C4-2B (cell line): ENCODE measurements at regions not wholly inside any gene's neighbourhood (a gene's known extent, or its start where the extent isn't known, plus 50 kb on each side); places are given as distances from the start of the nearest gene placed in this dataset.

Source experiments
- H3K27ac ChIP-seq: fragments of 450-650 bp; 2 replicates; pipeline ENCODE4 v1.5.1; 2017
- CTCF ChIP-seq: fragments of 450-650 bp; conservative IDR thresholded peaks from 2 replicates; pipeline ENCODE4 v1.5.1; 2017; ENCODE audit warnings: mild to moderate bottlenecking
- ZFX ChIP-seq: fragments of 450-650 bp; IDR thresholded peaks from 2 replicates; pipeline ENCODE4 v1.6.1; 2017

- H3K27ac ChIP-seq: no peak overlapping the region
- no peak for TF ChIP-seq CTCF
- no peak for TF ChIP-seq ZFX
Observed at GRCh38 chr21:18147678-18148077, 97.0 kb upstream of the CHODL start.

DNA sequence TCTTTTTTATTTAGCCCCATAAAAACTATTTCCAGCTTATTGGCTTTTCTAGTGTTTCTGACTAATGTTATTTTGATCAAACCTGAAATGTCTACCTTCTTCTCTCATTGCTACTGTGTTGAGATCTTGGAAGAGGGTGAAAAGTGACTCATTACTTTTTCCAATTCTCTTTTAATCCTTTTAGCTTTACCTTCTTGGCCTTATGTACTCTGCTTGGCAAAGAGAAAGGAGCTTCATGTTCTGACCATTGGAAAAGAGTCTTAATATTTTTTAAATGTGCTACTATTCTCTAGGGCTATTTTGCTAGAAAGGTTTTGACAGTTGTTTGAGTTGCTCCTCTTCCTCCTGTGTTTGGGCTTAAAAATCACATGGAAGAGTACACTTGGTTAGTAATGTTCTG, 97.8 kb upstream of the CHODL start:
- H3K27ac ChIP-seq: no peak overlapping the region
- TF ChIP-seq CTCF (no peak), ZFX (no peak)

DNA sequence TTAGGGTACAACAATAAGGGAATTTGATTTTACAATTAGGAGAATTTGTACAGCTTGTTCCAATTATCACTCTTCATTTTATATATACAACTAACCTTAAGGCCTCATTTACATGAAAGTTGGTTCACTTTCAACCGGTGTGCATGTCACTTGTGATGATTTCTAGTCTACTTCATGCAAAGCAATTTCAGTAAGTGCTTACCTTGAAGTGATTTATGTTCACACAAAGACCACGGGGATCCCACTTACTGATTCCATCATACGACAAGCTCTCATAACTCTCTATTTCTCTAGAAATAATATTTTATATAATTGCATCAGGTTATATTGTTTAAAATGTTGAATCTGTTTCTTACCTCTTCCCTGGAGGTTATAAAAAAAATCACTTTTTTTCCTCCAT, 100.3 kb upstream of the CHODL start:
- no peak for TF ChIP-seq CTCF
- no peak for TF ChIP-seq ZFX

GRCh38 chr21:18142655-18143054, 102.0 kb upstream of the CHODL start:
- no peak for TF ChIP-seq CTCF
- no peak for TF ChIP-seq ZFX
- no peak overlapping the region for H3K27ac ChIP-seq

More for the DNA sequence above, 100.3 kb upstream of the CHODL start:
- H3K27ac ChIP-seq: no peak overlapping the region

DNA sequence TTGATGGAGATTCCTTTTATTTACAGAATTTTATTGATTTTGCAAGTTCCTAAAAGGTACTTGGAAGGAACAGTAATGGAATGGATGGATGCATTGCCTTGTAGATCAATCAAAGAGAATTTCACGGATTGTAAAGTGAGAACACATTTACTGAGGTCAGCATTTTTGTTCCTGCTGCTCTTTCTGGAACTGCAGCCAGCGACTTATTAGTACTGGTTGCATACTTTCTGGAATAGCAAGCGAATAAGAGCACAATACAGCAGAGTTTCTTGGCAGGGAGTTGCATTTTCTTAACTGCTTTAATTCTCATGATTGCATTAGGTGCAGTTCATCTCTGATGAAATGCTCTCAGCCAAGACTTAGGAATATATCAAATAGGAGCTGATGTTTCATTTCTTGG, 106.1 kb upstream of the CHODL start:
- TF ChIP-seq ZFX: no peak
- no peak for TF ChIP-seq CTCF
- no peak overlapping the region for H3K27ac ChIP-seq

DNA sequence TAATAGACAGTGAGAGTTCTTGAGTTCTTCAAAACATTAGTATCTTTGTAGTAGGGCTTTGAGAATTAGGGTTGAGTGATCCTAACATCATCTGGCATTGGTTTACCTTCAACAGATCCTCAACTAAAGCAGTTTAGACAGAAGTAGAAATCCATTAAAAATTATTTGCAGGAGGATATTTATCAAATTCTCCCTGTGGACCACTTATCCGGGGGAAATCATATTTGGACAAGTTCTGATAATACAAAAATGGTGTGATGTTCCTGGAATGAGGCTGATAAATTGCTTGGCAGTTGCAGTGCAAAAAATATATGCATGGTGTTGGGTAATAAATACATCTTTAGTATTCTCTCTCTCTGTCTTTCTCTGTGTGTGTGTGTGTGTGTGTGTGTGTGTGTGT, 115.1 kb upstream of the CHODL start:
- TF ChIP-seq ZFX (no peak), CTCF (no peak)
- no peak overlapping the region for H3K27ac ChIP-seq

DNA sequence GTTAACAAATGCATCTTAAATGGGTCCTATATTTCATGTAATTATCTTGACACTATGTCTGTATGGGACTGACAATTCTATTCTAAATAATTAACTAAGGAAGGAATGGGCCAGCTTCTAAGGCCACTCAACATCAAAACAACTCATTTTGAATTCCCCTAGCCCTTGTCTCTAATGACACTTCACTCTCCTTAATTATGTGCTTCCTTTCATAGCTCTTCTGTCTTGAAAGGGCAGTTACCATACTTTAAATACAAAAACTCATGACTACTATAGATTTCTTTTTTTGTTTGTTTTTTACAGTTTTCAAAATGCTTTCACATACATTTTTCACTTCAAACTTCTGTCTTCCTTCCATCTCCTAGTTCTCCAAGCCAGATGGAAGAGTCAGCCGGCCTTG, 126.1 kb upstream of the CHODL start:
- TF ChIP-seq ZFX: no peak
- TF ChIP-seq CTCF: no peak
- H3K27ac ChIP-seq: no peak overlapping the region
